SK-N-SH (cell line): ENCODE measurements at regions not wholly inside any gene's neighbourhood (a gene's known extent, or its start where the extent isn't known, plus 50 kb on each side); places are given as distances from the start of the nearest gene placed in this dataset.

Experiments used
- CTCF ChIP-seq: fragments of 200-600 bp; sonication (generic); IDR thresholded peaks from 2 replicates; pipeline ENCODE4 v1.6.1; 2017; ENCODE audit warnings: antibody characterized with exemption, mild to moderate bottlenecking, moderate library complexity
- EP300 ChIP-seq, 2 experiments: IDR thresholded peaks; 2 replicates each; pipeline versions ENCODE4 v1.4.0 to v1.6.1; 2012; ENCODE audit warnings: borderline replicate concordance in 1 of 2, low read depth in 1 of 2, low read length in 1 of 2
- MXI1 ChIP-seq: IDR thresholded peaks from 2 replicates; pipeline ENCODE4 v1.6.1; 2012; ENCODE audit warnings: mild to moderate bottlenecking, low read depth, low read length, improper control_type of control experiment
- RFX5 ChIP-seq: IDR thresholded peaks from 2 replicates; pipeline ENCODE4 v1.6.1; 2012; ENCODE audit warnings: mild to moderate bottlenecking, improper control_type of control experiment, low read length

- no peak for TF ChIP-seq MXI1
- TF ChIP-seq CTCF: no peak
- TF ChIP-seq RFX5: no peak
- no peak for TF ChIP-seq EP300 (IDR thresholded peaks at IDR 0.05; ENCODE audit: borderline replicate concordance in 1 of 2, low read depth in 1 of 2, low read length in 1 of 2)
These were observed 568.3 kb upstream of the FLRT2 start for GRCh38 chr14:84961637-84962036.
